Psoas muscle (tissue), 7 donors: ENCODE measurements at regions not wholly inside any gene's neighbourhood (a gene's known extent, or its start where the extent isn't known, plus 50 kb on each side); places are given as distances from the start of the nearest gene placed in this dataset.

Experiments
- ATAC-seq, 4 donors: fragments of 200-7000 bp; cut with Tn5 transposase; one replicate each; pipeline ENCODE4 v1.9.1; 2020; ENCODE audit warnings: moderate library complexity in 3 of 4, mild to moderate bottlenecking in 2 of 4
- DNase-seq, 2 donors: peaks; one replicate each; pipeline ENCODE4 v3.0.0-alpha.2; 2020
- H3K27ac ChIP-seq: fragments of 200-600 bp; one replicate; pipeline ENCODE4 v1.8.0; 2022
- H3K27me3 ChIP-seq, 3 donors: fragments of 200-600 bp in 1 of 3; one replicate each; pipeline versions ENCODE4 v1.6.1 to v1.8.0; 2013 to 2022; ENCODE audit warnings: low read length in 2 of 3, mild to moderate bottlenecking in 2 of 3, moderate library complexity in 1 of 3; ENCODE audit not compliant: insufficient read depth in 3 of 3
- H3K36me3 ChIP-seq, 2 donors: fragments of 200-600 bp in 1 of 2; one replicate each; pipeline versions ENCODE4 v1.6.1 to v1.8.0; 2013 to 2022; ENCODE audit warnings: low read depth in 1 of 2, mild to moderate bottlenecking in 1 of 2, moderate library complexity in 1 of 2; ENCODE audit not compliant: insufficient read depth in 1 of 2
- H3K4me1 ChIP-seq: fragments of 200-600 bp; one replicate; pipeline ENCODE4 v1.8.0; 2022
- H3K4me3 ChIP-seq: fragments of 200-600 bp; one replicate; pipeline ENCODE4 v1.8.0; 2022; ENCODE audit warnings: mild to moderate bottlenecking
- H3K9me3 ChIP-seq: fragments of 200-600 bp; one replicate; pipeline ENCODE4 v1.8.0; 2022
- CTCF ChIP-seq: fragments of 200-600 bp; IDR thresholded peaks from one replicate; pipeline ENCODE4 v1.8.0; 2022; ENCODE audit warnings: antibody characterized with exemption
- WGBS, 3 donors: extraction: QIAGEN DNeasy Blood & Tissue Kit; methylation state at CpG; one replicate each; pipeline versions ENCODE4 v1.1.6 to v1.1.7; 2013; 5-methylcytosine and 5-hydroxymethylcytosine counted together
- intact Hi-C, 2 donors: fragments of 100-400 bp; cut with DNase I; formaldehyde crosslinking; loops; one replicate each; pipeline versions ENCODE4 v1.11.0 to v1.14.2; 2022
- donor health status: healthy with polysubstance abuse.
- donor health status: DM: no; HTN: no; CAD: no; lungs with moderate emphysema.
- donor health status: Bipolar disorder and iron deficiency.
- donor health status: healthy.
- donor health status: DM: yes; HTN: yes; CAD: no.
- donor health status: DM: no; HTN: no; CAD: no.
- donor health status: DM: yes; HTN: yes; CAD: no.

- TF ChIP-seq CTCF = no peak
- no peak for ATAC-seq
- H3K9me3 ChIP-seq = no peaks in the 10 kb centered on the region
- H3K27ac ChIP-seq = no peak overlapping the region
- H3K36me3 ChIP-seq = no peaks in the 10 kb centered on the region
- no peaks in the 10 kb centered on the region for H3K27me3 ChIP-seq
- no peak for DNase-seq
- intact Hi-C loops = no loop called here
- WGBS, 3 donors = 45 to 57% (median 55%) methylated on average over 1 of the region's 1 CpG
- H3K4me3 ChIP-seq = no peak overlapping the region
- H3K4me1 ChIP-seq = no peaks in the 10 kb centered on the region
Observed at GRCh38 chr15:97627634-97628033, 332.9 kb upstream of the ARRDC4 start.

- H3K27ac ChIP-seq = no peak overlapping the region
- DNase-seq (no peak), ATAC-seq (no peak)
- intact Hi-C loops = loop anchor here in 1 of 2 donors (5.0 kb wide), 1 partner anchor 42 kb away; no protein-coding TSS in a partner anchor
- H3K9me3 ChIP-seq = no peaks in the 10 kb centered on the region
- H3K27me3 ChIP-seq = no peaks in the 10 kb centered on the region
- H3K4me1 ChIP-seq = peaks cover 20% of the 10 kb centered on the region
- no peaks in the 10 kb centered on the region for H3K36me3 ChIP-seq
- TF ChIP-seq CTCF = no peak
- H3K4me3 ChIP-seq = no peak overlapping the region
- 32 to 37% (median 35%) methylated on average over 2 of the region's 2 CpGs for WGBS, 3 donors
Observed at GRCh38 chr15:97645758-97646157, 314.7 kb upstream of the ARRDC4 start.

GRCh38 chr15:97648728-97649127, 311.8 kb upstream of the ARRDC4 start:
- no peak for TF ChIP-seq CTCF
- Histone ChIP-seq H3K27me3 (peaks cover 0 to 3% (median 0%) of the 10 kb centered on the region in 3 donors), H3K36me3 (no peaks in the 10 kb centered on the region), H3K4me1 (peaks cover 29% of the 10 kb centered on the region), H3K27ac (peak overlapping the region; percentile 50), H3K9me3 (no peaks in the 10 kb centered on the region), H3K4me3 (no peak overlapping the region)
- peak in 3 of 4 donors; percentile 53 to 75 (median 75) for ATAC-seq
- DNase-seq = no peak
- WGBS, 3 donors = 20 to 28% (median 23%) methylated on average over 1 of the region's 1 CpG
- intact Hi-C loops = loop anchor here in 1 of 2 donors (5.0 kb wide), 1 partner anchor 39 kb away; no protein-coding TSS in a partner anchor

- intact Hi-C loops = loop anchor here in 1 of 2 donors (10.0 kb wide), 1 partner anchor 127 kb away; no protein-coding TSS in a partner anchor
- H3K4me1 ChIP-seq = peaks cover 20% of the 10 kb centered on the region
- H3K27ac ChIP-seq = no peak overlapping the region
- ATAC-seq (peak in 1 of 4 donors; percentile 46), DNase-seq (no peak)
- WGBS, 3 donors = 33 to 36% (median 34%) methylated on average over 3 of the region's 3 CpGs
- H3K36me3 ChIP-seq = no peaks in the 10 kb centered on the region
- H3K4me3 ChIP-seq = peak overlapping the region; percentile 63
- H3K9me3 ChIP-seq = no peaks in the 10 kb centered on the region
- H3K27me3 ChIP-seq = peaks cover 0 to 3% (median 0%) of the 10 kb centered on the region in 3 donors
- no peak for TF ChIP-seq CTCF
Observed at GRCh38 chr15:97652041-97652440, 308.5 kb upstream of the ARRDC4 start.

- Histone ChIP-seq H3K27ac (peak overlapping the region; percentile 26), H3K4me3 (peak overlapping the region; percentile 63), H3K9me3 (no peaks in the 10 kb centered on the region), H3K4me1 (peaks cover 20% of the 10 kb centered on the region), H3K36me3 (no peaks in the 10 kb centered on the region), H3K27me3 (peaks cover 0 to 3% (median 0%) of the 10 kb centered on the region in 3 donors)
- TF ChIP-seq CTCF = no peak
- DNase-seq = peak in 1 of 2 donors; percentile 54
- ATAC-seq = peak; percentile 65 to 88 (median 80)
- intact Hi-C loops = loop anchor here in 1 of 2 donors (10.0 kb wide), 1 partner anchor 128 kb away; no protein-coding TSS in a partner anchor
- WGBS, 3 donors = 0 to 2% (median 0%) methylated on average over 32 of the region's 32 CpGs
Observed at GRCh38 chr15:97652700-97653167, 307.8 kb upstream of the ARRDC4 start.
